ENCODE measurements at regions not wholly inside any gene's neighbourhood (a gene's known extent, or its start where the extent isn't known, plus 50 kb on each side); places are given as distances from the start of the nearest gene placed in this dataset. TPM values are rescaled to one million over a fixed set of nuclear protein-coding genes. Genes with fewer than 3 reads are reported as not detected.
A peak's percentile ranks its signal among the peaks of the same experiment; 100 is the strongest.

- no peak for DNase-seq (ENCODE audit: low read depth in 2 of 3, low spot score in 2 of 3)
Observed at GRCh38 chr2:23306401-23306800, 78.6 kb upstream of the KLHL29 start.

- DNase-seq (ENCODE audit: low read depth in 2 of 3, low spot score in 2 of 3) = no peak
Observed at GRCh38 chr2:23311186-23311585, 73.8 kb upstream of the KLHL29 start.

DNA sequence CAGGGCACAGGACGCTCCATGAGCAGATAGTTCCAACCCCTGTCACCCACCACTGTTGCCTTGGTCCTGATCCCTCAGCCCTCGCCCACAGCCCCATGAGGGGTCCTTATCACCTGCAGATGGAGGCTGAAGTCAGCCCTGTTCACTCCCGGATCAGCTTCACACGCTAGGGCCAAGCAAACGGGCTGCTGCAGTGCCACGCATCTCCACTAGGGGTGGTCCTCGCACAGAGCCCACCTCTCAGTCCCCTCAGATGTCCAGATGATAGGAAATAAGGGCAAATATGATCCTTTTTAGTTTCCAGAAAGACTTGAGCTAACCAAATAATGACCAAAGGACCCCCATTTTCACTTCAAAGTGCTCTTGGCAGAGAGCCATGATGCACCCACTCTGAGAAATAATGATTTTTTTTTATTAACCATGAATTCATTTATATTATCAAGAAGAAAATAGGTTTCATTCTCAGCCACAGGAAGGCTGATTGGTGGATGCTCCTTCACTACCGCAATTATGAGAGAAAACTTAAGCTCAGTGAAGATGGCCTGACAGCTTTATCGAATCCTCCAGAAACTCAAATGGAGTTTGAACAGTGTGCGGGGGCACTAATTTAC lies 71.9 kb upstream of the KLHL29 start:
- peak in 2 of 3 donors; percentile 40 to 43 for DNase-seq (ENCODE audit: low read depth in 2 of 3, low spot score in 2 of 3)

- no peak for DNase-seq (ENCODE audit: low read depth in 2 of 3, low spot score in 2 of 3)
Observed at GRCh38 chr2:23314687-23315086, 70.3 kb upstream of the KLHL29 start.

DNA sequence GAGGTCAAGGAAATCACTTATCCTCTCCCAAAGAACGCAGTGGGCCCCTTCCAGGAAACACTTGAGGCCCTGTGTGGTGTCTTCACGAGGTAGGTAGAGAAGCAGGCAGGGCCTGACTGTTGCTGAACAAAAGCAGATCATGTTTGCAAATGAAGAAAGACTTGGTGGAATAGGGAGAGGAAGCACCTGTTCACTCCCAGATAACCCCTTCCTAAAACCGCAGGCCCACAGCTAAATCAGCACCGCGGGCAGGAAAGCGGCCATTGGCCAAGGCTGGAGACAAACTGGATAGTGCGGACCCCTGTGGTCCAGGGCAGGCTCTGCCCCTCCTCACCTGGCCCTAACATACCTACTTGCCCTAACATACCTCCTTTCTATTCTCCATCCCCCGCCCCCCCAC lies 64.9 kb upstream of the KLHL29 start:
- peak in 2 of 3 donors; percentile 57 to 72 for DNase-seq (ENCODE audit: low read depth in 2 of 3, low spot score in 2 of 3)

DNA sequence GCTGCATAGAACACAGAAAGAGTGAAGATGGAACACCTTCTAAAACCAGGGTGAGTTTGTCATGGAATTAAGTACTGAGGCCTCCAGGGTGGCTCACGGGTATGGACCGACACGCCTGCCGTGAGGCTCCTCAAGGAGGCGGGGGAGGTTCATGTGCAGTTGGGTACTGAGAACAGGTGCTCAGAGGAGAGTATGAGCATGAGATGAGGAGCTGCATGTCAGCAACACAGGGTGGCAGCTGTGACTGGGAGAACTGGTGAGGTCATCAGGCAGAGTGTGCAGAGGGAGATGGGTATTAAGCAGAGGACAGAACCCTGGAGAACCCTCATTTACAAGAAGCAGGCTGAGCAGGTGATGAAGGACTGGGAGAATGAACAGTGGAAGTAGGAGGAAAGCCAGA lies 63.2 kb upstream of the KLHL29 start:
- DNase-seq (ENCODE audit: low read depth in 2 of 3, low spot score in 2 of 3) = no peak

GRCh38 chr2:23322567-23323197 lies 62.3 kb upstream of the KLHL29 start:
- no peak for DNase-seq (ENCODE audit: low read depth in 2 of 3, low spot score in 2 of 3)

- DNase-seq (ENCODE audit: low read depth in 2 of 3, low spot score in 2 of 3) = no peak
Observed at GRCh38 chr2:23323198-23323916, 61.6 kb upstream of the KLHL29 start.

DNA sequence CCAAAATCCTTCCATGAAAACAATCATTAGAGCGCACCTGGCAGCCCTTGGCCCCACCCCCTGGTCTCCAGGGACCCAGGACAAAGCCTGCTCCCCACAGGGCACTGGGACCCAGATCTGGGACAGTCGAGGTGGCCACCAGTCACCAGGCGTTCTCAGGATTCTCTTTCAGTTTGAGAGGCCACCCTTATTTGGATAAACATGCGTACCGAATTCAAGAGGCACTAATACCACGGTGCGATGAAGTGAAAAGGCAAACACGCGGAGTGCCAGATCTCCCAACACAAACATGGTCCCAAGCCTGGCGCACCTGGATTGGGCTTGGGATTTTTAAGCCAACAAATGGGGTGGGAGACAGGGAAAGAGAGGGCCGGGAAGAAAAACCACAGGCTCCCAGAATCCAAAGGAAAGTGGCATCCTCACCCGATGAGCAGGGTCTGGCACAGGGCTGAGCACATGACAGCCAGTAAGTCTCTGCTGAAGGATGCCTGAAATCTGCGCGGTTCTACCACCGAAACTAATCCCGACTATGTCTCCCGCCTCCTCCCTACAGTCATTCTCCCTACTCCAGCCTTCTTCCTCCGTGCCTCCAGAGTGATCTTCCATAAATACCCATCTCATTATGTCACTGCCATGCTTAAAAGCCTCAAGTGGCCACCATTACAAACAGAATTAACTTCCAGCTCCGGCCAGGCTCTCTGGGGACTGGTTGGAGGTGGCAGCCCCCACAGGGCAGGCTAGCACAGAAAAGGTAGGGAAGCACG lies 60.9 kb upstream of the KLHL29 start:
- DNase-seq (ENCODE audit: low read depth in 2 of 3, low spot score in 2 of 3) = no peak

GRCh38 chr2:23326330-23326729 lies 58.6 kb upstream of the KLHL29 start:
- DNase-seq (ENCODE audit: low read depth in 2 of 3, low spot score in 2 of 3) = no peak

DNA sequence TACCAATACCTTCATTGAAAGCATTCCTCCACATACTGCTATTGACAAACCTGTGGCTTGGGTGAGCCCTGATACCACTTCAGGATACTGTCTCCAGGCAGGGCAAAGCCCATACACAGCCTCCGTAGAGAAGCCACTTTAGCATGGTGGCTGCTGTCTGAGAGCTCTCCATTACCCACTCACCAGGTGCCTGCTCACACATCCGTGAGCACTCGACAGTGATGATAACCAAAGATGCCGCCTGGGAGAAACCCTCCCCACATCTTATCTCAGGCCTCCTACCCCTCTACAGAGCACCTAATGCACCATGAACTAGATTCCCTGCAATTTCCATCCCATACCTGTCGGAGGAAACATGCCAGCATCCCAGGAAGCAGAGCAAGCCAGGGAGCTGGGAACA lies 57.6 kb upstream of the KLHL29 start:
- DNase-seq (ENCODE audit: low read depth in 2 of 3, low spot score in 2 of 3) = no peak

- DNase-seq (ENCODE audit: low read depth in 2 of 3, low spot score in 2 of 3) = no peak
Observed at GRCh38 chr2:23327887-23328286, 57.1 kb upstream of the KLHL29 start.

DNA sequence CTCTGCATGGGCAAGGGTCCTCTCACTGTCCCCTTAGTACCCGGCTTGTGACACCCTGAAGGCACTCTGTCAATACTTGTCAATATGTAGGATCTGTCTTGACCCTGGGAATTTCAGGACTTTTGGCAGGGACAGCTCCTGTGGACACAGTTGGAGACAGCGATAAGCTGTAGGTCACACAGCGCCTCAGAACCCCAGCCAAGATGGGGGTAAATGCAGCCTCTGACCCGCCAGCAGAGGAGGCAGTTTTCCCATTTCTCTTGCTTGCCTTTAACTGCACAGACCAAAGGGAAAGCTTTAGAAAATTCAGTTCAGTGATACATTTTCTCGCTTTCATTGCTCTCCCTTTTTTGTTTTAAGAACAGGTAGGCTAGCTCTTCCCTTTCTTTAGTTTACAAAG lies 54.8 kb upstream of the KLHL29 start:
- DNase-seq (ENCODE audit: low read depth in 2 of 3, low spot score in 2 of 3) = peak in 1 of 3 donors; percentile 15

Small RNA genes lying in the stretch of these regions (small RNA-seq; reads per million reads assigned to genes)
- gene AC099799.1 = not detected
- gene RN7SL117P = not detected
- not detected for gene RNA5SP87

Data from hematopoietic multipotent progenitor cell (in vitro differentiated cells).